ENCODE measurements at regions not wholly inside any gene's neighbourhood (a gene's known extent, or its start where the extent isn't known, plus 50 kb on each side); places are given as distances from the start of the nearest gene placed in this dataset.

- H3K4ac ChIP-seq (ENCODE audit: low read depth, low read length) = no peak overlapping the region
- no peak overlapping the region for H2BK15ac ChIP-seq (ENCODE audit: low read depth, low read length)
- no peak overlapping the region for H3T11ph ChIP-seq (ENCODE audit: low read length)
- H4K20me1 ChIP-seq (ENCODE audit: control insufficient read depth, insufficient read depth, insufficient read length) = no peaks in the 10 kb centered on the region
- H2BK120ac ChIP-seq (ENCODE audit: low read depth, low read length, poor library complexity, severe bottlenecking) = no peak overlapping the region
- H3K9me3 ChIP-seq (ENCODE audit: control insufficient read depth, low read depth, low read length) = no peaks in the 10 kb centered on the region
- H3K9me3 Mint-ChIP-seq = peaks cover 4 to 9% of the 10 kb centered on the region in 2 experiments; a peak in 2 of 5 replicates
- no peak overlapping the region for H3K14ac ChIP-seq (ENCODE audit: insufficient read depth, low read length)
- H2BK5ac ChIP-seq (ENCODE audit: insufficient read length, low read length) = no peak overlapping the region
- no peak for DNase-seq
- WGBS (ENCODE audit: extremely low coverage, insufficient read length, low lambda C conversion rate) = no CpG with 5 or more reads among the region's 6 CpGs
- no peak overlapping the region for H3K9ac ChIP-seq (ENCODE audit: extremely low read depth, insufficient read length, low read length)
- no peaks in the 10 kb centered on the region for H3K79me2 ChIP-seq (ENCODE audit: insufficient read depth, low read length)
- H2BK12ac ChIP-seq (ENCODE audit: insufficient read length, low read depth, low read length) = no peak overlapping the region
- H3K18ac ChIP-seq (ENCODE audit: insufficient read length, low read depth, low read length) = no peak overlapping the region
- no peak overlapping the region for H2AFZ ChIP-seq (ENCODE audit: low read length)
- H3K27ac Mint-ChIP-seq = no peak overlapping the region
- H3K27me3 ChIP-seq (ENCODE audit: insufficient read depth, low read length) = no peaks in the 10 kb centered on the region
- H3K36me3 Mint-ChIP-seq (ENCODE audit: insufficient read depth in 1 of 3, low read depth in 3 of 3) = no peaks in the 10 kb centered on the region; a peak in 2 of 7 replicates
- H3K27me3 Mint-ChIP-seq (ENCODE audit: low read depth) = peaks cover 4% of the 10 kb centered on the region; the same call in 1 of the 2 replicates
- TF ChIP-seq, protein P1, sequence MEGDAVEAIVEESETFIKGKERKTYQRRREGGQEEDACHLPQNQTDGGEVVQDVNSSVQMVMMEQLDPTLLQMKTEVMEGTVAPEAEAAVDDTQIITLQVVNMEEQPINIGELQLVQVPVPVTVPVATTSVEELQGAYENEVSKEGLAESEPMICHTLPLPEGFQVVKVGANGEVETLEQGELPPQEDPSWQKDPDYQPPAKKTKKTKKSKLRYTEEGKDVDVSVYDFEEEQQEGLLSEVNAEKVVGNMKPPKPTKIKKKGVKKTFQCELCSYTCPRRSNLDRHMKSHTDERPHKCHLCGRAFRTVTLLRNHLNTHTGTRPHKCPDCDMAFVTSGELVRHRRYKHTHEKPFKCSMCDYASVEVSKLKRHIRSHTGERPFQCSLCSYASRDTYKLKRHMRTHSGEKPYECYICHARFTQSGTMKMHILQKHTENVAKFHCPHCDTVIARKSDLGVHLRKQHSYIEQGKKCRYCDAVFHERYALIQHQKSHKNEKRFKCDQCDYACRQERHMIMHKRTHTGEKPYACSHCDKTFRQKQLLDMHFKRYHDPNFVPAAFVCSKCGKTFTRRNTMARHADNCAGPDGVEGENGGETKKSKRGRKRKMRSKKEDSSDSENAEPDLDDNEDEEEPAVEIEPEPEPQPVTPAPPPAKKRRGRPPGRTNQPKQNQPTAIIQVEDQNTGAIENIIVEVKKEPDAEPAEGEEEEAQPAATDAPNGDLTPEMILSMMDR (conservative IDR thresholded peaks at IDR 0.05) = no peak
- no peaks in the 10 kb centered on the region for H3K4me1 ChIP-seq (ENCODE audit: insufficient read depth, low read length)
- H3K4me1 Mint-ChIP-seq = no peaks in the 10 kb centered on the region
- no peak overlapping the region for H3K4me2 ChIP-seq (ENCODE audit: insufficient read depth, insufficient read length, low read length)
- no peak overlapping the region for H2BK20ac ChIP-seq (ENCODE audit: low read depth, low read length, poor library complexity, severe bottlenecking)
- no peak overlapping the region for H4K8ac ChIP-seq (replicated peaks; ENCODE audit: insufficient read length, low read depth, low read length)
- no peaks in the 10 kb centered on the region for H3K79me1 ChIP-seq (ENCODE audit: insufficient read depth, low read depth, low read length, poor library complexity, severe bottlenecking)
- H4K91ac ChIP-seq (ENCODE audit: insufficient read length, low read depth, low read length) = no peak overlapping the region
- H3K27ac ChIP-seq (ENCODE audit: insufficient read length, low read depth, low read length) = no peak overlapping the region
- no peaks in the 10 kb centered on the region for H3K23me2 ChIP-seq (ENCODE audit: insufficient read length, low read depth, low read length, poor library complexity, severe bottlenecking)
- H3K56ac ChIP-seq (ENCODE audit: insufficient read length, low read depth, low read length) = no peak overlapping the region
- no peak overlapping the region for H3K4me3 Mint-ChIP-seq
- no peak overlapping the region for H3K23ac ChIP-seq (ENCODE audit: insufficient read length, low read depth, low read length)
- no peak overlapping the region for H4K5ac ChIP-seq (ENCODE audit: insufficient read length, low read depth, low read length)
- H2AK5ac ChIP-seq (ENCODE audit: insufficient read length, low read length) = no peak overlapping the region
Observed at GRCh38 chr10:130756651-130757050, 554.9 kb downstream of the TCERG1L start.

Data from H9 (cell line).